HL-60/S4 treated with phorbol 12-myristate 13-acetate at 8.2 ng/mL for 4 days and 3 days (cell line): ENCODE measurements at regions not wholly inside any gene's neighbourhood (a gene's known extent, or its start where the extent isn't known, plus 50 kb on each side); places are given as distances from the start of the nearest gene placed in this dataset.
"Not testable (repeated sequence)": the region's sequence is repeated elsewhere in the genome, so short reads cannot be mapped to it uniquely, and the experiment has no call there.

ENCODE experiments used
- in situ Hi-C: fragments of 300-500 bp; cut with MboI; formaldehyde crosslinking; loops from 2 replicates; pipeline ENCODE4 v1.15.0; 2022; ENCODE audit warnings: low sequenced_read_pairs

DNA sequence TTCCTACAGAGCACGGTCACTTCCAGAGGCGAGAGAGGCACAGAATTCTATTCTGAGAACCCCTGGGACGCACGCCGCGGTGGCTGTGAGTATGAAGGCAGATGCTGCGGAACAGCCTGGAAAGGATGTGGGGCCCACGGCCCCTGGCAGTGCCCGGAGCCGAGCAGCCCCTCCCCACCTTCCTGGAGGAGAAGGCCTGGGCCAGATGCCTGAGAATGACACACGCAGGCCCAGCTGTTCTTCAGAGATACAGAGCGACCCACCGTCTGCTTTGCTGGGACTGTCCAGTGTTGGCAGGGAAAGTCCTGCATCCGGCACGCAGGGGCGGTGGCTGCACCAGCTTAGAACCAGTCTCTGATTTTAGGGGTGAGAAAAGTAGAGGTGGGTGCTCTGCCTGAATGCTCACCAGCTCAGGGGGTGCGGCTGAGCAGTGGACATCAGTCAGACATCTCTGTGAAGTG lies 116.7 kb upstream of the LPCAT1 start:
- in situ Hi-C loops: loop anchor here (10.0 kb wide), 1 partner anchor 476 kb away; no protein-coding TSS in a partner anchor

DNA sequence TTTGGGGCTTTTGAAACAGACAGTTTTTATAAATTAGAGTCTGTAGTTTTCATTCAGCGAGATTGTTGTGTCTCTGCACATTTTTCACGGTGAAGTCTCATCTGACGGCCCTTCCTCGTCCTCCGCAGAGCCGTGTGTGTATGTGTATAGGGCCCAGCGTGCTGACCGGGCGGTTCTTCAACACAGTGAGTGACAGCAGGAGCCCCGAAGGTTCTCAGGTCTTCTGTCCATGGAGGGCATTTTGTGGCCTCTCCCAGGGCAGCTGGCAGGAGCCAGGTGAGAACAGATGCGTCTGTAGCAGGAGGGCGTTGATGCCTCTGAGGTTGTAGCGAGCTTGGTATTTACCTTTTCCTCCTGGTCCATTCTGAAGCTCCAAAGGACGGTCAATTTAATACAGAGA lies 116.0 kb upstream of the LPCAT1 start:
- in situ Hi-C loops: loop anchor here (10.0 kb wide), 1 partner anchor 475 kb away; no protein-coding TSS in a partner anchor

DNA sequence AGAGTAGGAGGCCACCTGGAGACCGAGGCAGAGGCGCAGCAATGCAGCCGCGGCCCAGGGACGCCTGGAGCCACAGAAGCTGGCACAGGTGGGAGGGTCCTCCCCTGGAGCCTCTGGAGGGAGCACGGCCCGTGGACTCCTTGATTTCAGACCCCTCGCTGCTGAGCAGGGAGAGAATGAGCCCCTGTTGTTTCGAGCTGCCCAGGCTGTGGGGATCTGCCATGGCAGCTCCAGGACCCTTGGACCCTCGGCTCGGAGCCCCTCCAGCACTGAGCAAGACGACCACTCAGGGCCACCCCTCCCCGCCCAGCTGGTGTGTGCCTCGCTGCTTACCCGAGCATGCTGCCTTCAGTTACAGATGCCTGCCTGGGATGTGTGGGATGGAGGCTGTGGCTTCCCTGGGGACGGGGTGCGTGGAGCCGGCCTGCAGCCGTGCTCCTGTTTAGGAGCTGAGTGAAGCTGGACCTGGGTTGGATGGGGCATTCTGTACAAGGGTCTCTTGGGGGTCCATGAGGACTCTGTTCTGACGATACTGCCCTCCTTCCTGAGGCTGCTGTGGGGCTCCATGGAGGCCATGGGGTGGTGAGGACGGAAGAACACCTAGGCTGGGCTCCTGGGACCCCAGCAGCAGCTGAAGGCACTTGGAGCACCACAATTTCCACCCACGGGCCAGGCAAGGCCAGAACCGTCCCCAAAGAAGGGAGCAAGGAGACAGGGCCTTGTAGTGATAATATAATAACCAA lies 115.1 kb upstream of the LPCAT1 start:
- in situ Hi-C loops: no loop called here

- in situ Hi-C loops: no loop called here
These were observed 114.1 kb upstream of the LPCAT1 start for GRCh38 chr5:1637639-1638481.

GRCh38 chr5:1636981-1637638 lies 113.3 kb upstream of the LPCAT1 start:
- in situ Hi-C loops: no loop called here

- in situ Hi-C loops: not testable (repeated sequence)
These were observed 112.5 kb upstream of the LPCAT1 start for GRCh38 chr5:1636208-1636770.

DNA sequence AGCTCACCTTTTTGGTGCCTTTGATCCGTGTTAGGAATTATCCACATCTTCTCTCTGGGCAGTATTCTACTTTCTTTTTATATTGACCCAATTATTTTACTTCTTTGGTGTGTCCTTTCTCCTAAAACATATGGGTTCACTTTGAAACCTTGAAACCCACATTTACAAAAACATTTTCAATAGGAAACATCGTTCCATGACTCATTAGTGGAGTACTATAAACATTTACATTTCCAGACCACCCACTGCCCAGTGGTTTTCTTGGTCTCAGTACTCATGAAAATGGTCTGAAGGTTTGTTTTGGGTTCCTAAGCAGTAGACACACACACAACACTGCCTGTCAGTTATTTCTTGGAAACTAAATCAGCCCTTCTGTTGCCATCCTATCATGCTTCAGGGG lies 111.7 kb upstream of the LPCAT1 start:
- in situ Hi-C loops: not testable (repeated sequence)

- in situ Hi-C loops: no loop called here
These were observed 110.5 kb upstream of the LPCAT1 start for GRCh38 chr5:1634337-1634661.

GRCh38 chr5:1633605-1634336 lies 110.0 kb upstream of the LPCAT1 start:
- in situ Hi-C loops: no loop called here

DNA sequence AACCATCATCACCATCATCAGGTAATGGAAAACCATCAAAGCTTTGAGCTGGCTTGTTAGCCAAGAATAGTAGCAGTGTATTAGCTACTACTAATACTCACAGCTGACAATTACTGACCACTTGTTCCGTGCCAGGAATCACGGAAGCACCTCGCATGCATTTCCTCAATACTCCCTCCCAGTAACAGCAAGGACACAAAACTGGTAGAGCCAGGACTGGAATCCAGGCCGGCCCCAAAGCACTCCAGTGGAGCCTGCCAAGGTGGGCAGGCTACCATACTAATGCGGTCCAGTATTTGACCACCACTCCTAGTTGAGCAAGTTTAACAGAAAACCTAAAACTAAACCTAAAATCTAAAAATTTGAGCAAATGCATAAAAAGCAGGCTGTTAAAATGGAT lies 107.2 kb upstream of the LPCAT1 start:
- in situ Hi-C loops: not testable (repeated sequence)

GRCh38 chr5:1626397-1626796 lies 102.6 kb upstream of the LPCAT1 start:
- in situ Hi-C loops: not testable (repeated sequence)

DNA sequence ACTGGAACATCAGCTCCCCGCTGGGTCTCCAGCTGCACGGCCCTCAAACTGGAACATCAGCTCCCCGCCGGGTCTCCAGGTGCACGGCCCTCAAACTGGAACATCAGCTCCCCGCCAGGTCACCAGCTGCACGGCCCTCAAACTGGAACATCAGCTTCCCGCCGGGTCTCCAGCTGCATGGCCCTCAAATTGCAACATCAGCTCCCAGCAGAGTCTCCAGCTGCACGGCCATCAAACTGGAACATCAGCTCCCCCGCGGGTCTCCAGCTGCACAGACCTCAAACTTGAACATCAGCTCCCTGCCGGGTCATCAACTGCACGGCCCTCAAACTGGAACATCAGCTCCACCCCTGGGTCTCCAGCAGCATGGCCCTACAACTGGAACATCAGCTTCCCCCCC lies 95.8 kb upstream of the LPCAT1 start:
- in situ Hi-C loops: not testable (repeated sequence)

DNA sequence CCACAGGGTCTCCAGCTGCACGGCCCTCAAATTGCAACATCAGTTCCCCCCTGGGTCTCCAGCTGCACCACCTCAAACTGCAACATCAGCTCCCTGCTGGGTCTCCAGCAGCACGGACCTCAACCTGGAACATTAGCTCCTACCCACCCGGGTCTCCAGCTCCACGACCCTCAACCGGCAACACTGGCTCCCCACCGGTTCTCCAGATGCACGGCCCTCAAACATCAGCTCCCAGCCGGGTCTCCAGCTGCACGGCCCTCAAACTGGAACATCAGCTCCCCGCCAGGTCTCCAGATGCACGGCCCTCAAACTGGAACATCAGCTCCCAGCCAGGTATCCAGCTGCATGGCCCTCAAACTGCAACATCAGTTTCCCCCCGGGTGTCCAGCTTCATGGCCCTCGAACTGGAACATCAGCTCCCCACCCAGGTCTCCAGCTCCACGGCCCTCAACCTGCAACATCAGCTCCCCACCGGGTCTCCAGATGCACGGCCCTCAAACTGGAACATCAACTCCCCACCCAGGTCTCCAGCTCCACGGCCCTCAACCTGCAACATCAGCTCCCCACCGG lies 94.6 kb upstream of the LPCAT1 start:
- in situ Hi-C loops: not testable (repeated sequence)

- in situ Hi-C loops: not testable (repeated sequence)
These were observed 93.5 kb upstream of the LPCAT1 start for GRCh38 chr5:1617236-1617755.

- in situ Hi-C loops: not testable (repeated sequence)
These were observed 89.8 kb upstream of the LPCAT1 start for GRCh38 chr5:1613515-1613914.

DNA sequence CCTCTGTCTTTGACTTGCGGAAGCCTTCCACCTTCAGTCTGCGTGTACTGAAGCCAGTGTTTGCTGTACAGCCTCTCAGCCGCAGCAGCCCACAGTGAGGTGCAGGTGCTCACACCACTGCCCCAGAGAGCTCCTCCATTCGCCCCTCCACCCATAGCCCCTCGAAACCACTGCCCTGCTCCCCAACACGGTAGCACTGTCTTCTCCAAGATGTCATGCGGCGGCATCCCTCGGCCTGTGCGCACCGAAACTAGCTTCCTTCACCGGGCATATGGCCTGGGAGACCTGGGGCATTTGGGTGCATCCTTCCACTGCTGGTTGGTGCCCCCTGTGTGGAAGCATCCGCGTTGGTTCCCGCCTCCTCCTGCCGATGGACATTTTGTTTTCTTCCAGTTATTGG lies 86.8 kb upstream of the LPCAT1 start:
- in situ Hi-C loops: not testable (repeated sequence)

DNA sequence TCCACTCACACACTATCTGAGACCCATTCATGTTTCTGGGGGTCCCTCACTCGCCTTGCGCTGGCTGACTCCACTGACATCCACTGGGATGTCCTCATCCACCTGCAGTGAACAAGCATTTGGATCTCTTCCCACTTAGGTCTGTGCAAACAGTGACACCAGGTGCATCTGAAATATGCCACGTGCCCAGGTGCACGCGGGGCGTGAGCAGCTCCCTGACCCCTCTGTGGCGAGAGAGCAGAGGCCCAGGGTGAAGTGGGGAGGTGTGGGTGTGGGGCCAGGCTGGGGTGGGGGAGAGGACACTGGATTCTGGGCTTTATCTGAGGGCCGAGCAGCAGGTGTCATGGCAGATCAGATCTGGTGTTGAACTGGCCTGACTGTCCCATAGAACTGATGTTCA lies 85.4 kb upstream of the LPCAT1 start:
- in situ Hi-C loops: not testable (repeated sequence)

DNA sequence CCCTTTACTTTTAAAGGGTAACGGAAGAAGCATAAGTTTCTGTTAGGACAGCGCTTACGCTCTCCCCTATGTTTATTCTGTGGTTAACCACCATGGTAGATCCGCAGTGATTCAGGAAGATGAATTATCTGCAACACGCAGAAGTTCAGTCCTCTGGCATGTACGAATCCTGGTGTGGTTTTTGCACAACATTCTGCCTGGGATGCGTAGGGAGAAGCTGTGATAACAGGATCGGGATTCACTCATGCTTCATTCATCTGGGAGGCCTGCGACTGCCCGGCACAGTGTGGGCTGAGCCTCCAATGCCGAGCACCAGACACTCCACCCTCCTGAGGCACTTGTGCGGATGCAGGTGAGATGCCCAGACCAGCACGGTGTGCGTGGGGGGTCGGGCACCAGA lies 84.6 kb upstream of the LPCAT1 start:
- in situ Hi-C loops: not testable (repeated sequence)

DNA sequence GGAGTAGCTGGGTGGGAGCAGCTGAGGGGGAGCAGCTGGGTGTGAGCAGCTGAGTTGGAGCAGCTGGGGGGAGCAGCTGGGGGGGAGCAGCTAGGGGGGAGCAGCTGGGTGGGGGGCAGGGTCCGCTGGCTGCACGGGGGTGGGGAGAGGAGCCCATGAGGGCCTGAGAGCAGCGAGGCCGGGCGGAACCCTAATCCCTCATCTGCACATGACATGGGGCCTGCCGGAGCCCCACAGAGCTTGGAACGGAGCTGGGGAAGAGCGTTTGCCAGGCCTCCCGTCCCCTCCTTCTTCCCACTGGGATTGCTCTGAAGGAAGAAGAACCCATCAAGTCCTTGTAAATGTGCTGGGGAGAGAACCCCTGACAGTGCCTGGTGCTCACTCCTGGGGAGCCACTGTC lies 83.2 kb upstream of the LPCAT1 start:
- in situ Hi-C loops: not testable (repeated sequence)

- in situ Hi-C loops: not testable (repeated sequence)
These were observed 80.2 kb upstream of the LPCAT1 start for GRCh38 chr5:1603916-1604315.
